Daoy (cell line): ENCODE measurements at regions not wholly inside any gene's neighbourhood (a gene's known extent, or its start where the extent isn't known, plus 50 kb on each side); places are given as distances from the start of the nearest gene placed in this dataset.

ENCODE experiments used
- DNase-seq: peaks from one replicate; pipeline ENCODE4 v3.0.0-alpha.2; 2015; ENCODE audit warnings: low read depth

GRCh38 chr9:26567976-26568375, 324.6 kb downstream of the CAAP1 start:
- DNase-seq, result no peak

- no peak for DNase-seq
Measured at GRCh38 chr9:26566141-26566540, 326.5 kb downstream of the CAAP1 start.

GRCh38 chr9:26565118-26565517, 327.5 kb downstream of the CAAP1 start:
- DNase-seq, result no peak

DNA sequence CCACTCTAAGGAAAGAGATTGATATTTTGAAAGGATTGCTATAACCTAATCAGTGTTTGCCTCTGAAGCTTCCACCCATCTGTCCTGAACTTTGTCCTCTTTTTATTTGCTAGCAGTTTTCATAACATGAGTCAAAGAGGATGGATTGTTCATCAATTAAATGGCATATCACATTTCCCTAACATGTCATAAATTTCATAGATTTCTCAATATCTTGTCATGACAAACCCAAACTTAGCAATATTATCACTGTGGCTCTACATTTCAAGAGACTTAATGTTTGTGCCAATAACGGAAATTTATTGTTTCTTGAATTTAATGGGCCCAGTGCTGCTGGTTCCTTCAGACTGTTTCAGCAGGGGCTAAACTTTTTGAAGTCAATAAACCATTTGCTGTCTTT, 330.3 kb downstream of the CAAP1 start:
- DNase-seq, result no peak

DNA sequence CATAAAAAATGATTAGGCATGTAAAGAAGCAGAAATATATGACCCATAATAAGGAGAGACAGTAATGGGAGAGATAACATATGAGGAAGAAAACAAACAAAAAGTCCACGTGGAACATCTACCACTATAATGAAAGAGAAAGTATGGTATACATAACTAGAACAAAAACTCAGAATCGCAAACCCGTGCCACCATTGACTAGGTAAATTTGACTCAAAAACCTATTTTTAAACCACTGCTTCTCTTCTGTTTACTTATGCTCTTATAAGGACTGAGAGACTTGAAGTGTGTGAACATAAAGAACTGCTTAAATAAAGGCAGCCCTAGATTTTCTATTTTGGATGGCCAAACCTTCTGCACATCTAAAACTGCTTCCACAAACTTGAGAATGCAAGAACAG, 330.7 kb downstream of the CAAP1 start:
- DNase-seq, result no peak

DNA sequence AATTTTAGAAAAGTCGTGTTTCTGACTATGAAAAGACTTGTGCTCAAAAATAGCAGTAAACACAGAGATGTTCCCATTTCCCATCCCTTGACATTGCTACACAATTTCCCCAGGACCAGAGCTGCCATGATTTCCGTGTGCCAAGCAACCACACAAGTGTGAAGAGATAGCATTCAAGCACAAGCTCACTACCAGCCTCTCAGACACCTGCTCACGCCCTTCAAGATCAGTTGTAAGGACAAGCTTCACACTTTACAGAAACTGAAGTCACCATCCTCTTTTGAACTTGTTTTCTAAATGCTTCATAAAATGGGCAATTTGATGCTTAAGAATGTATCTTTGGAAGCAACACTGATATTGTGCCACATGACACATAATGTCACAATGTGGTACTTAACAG, 333.1 kb downstream of the CAAP1 start:
- no peak for DNase-seq

- no peak for DNase-seq
Measured at GRCh38 chr9:26551971-26552370, 340.6 kb downstream of the CAAP1 start.

DNA sequence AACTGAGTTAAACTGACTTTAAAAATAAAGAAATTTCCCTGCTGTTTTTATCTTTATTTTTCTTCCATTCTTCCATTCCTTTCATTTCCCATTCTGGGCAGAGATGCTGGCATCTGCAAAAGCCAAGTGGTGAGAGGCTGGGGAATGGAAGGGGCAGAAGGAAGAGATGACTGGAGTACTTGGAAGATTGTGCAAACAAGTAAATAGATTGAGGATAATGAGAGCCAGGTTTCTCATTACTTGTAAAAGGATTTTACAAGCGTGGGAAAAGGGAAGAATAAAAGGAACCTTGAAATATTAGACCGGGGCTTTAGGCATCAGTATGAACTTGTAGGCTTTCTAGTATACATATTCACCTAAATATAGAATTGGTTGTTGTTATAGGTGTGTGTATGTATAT, 341.2 kb downstream of the CAAP1 start:
- DNase-seq, result no peak

GRCh38 chr9:26548781-26549290, 343.8 kb downstream of the CAAP1 start:
- DNase-seq, result no peak

- no peak for DNase-seq
Measured at GRCh38 chr9:26539867-26540493, 352.6 kb downstream of the CAAP1 start.

DNA sequence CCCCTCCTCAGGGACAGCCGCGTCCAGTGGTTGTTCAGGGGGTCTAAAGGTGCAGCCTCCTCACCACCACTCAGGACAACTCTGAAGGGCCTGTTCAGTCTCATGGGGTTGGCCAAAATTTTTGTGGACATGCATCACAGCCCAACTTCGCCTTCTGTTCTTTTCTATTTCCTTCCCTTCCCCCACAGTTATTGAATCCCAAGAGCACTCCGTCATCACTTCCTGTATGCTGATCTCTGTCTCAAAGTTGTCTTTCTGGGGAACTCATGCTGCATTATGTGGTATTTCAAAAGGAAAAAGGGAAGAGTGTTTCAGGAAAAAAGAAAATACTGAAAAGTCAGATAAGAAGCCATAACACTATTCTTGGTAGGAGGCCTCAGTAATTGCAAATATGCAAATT, 355.4 kb downstream of the CAAP1 start:
- DNase-seq, result no peak

DNA sequence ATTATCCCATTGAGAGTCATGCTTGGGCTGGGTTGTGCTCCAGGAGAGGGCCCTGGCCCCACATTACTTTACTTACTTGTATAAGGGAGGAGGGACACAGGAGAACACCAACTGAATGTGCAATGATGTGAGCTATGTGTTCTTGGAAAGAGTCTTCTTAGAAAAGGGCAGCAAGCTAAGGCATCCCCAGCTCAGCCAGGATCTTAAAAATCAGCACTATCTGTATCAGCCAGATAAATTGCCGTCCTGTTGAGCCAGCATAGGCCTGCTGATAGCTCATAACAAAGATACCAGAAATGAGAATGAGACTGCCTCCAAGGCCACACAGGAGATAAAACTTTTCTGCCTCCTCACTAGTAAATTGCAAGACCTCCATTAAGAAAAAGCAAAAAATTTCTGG, 357.5 kb downstream of the CAAP1 start:
- no peak for DNase-seq

- DNase-seq, result no peak
Measured at GRCh38 chr9:26530841-26531240, 361.8 kb downstream of the CAAP1 start.

GRCh38 chr9:26527931-26528330, 364.7 kb downstream of the CAAP1 start:
- DNase-seq, result no peak

DNA sequence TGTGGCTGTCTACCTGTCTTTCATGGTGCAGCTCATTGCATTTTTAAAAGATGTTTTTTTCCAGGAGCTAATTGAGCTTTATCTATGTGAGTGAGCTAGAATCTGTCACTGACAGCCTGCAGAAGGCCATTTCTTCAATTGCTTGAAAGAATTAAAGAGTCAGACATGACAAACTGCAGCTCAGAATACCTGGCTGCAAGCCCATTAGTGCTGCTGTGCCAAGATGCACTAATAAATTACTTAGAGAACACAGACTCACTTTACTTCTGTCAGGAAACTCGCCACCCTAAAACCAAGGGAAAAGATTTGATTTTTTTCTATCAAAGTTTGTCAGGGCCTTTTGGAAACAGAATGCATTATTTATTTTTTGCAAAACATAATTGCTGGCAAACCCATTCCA, 368.3 kb downstream of the CAAP1 start:
- DNase-seq, result no peak

GRCh38 chr9:26523577-26523976, 369.0 kb downstream of the CAAP1 start:
- no peak for DNase-seq

DNA sequence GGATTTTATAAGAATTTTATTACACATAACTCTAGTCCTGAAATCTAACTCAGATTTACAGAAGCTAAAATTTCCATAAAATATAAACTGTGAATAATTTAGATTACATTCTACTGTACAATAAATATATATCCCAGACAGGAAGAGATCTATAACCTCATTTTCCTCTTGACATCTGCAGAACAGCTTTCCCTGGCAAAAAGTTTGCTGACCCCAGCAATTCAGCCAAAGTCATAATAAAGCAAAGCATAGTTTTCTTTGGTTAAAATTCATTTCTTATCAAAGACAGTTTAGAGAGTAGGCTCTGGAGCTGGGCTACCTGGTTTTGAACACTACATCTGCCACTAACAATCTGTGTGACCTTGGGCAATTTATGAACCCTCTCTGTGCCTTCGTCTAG, 372.5 kb downstream of the CAAP1 start:
- DNase-seq, result no peak

DNA sequence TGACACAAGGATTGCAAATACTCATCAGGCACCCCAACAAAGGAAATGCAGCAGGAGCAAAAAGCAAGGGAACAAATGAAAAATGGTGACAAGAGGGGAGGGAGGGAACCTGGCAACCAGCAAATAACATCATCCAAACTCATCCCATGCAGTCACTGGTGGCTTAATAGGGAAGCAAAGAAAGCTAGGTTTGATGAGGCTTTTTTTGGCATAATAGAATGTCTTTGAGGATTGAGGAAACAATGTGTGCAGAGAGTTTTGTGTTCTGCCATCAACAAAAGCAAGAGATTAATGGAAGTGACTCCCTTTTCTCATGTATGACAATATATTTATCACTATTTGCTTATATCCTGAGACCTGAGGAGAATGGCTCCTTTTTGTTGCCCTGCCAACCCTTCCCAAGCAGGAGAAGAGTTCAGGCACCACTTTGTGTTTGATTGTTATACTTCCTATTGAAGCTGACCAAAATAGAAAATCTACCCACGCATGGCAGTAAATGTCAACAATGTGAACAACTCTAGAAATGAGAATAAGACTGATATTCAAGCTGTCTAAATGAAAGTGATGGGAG, 375.7 kb downstream of the CAAP1 start:
- DNase-seq, result no peak

GRCh38 chr9:26513730-26514129, 378.9 kb downstream of the CAAP1 start:
- DNase-seq, result no peak

- no peak for DNase-seq
Measured at GRCh38 chr9:26510137-26510536, 382.5 kb downstream of the CAAP1 start.

DNA sequence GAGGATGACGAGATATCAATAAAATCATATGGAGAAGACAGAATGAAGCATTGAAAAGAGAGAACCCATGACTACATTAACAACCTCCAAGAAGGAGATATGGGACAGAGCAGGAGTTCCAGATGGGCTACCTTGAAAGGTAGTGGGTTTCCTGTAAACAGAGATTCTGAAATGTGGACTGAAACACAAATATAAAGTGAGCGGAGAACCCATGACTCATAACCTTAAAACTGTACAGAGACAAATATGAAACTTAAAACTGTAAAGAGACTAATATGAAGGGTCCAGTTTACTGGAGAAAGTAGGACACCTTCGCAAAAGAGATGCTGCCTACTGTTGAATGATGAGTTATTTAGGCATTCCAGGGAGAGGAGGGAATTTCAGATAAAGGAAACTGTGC, 383.7 kb downstream of the CAAP1 start:
- DNase-seq, result no peak

DNA sequence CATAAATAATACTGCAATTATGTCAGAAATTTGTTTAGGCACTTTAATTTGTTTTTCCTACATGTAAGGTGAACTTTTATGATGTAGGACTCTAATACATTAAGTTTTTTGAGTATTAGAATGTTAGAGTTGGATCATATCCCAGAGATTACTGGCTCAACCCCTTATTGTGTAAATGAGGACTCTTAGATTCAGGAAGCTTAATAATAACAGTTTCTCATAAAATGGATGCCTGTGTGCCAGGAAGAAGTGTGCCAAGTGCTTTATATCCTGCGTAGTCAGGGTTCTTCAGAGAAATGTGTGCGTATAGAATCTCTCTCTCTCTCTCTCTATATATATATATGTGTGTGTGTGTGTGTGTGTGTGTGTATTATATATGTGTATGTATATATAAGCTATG, 388.5 kb downstream of the CAAP1 start:
- no peak for DNase-seq

DNA sequence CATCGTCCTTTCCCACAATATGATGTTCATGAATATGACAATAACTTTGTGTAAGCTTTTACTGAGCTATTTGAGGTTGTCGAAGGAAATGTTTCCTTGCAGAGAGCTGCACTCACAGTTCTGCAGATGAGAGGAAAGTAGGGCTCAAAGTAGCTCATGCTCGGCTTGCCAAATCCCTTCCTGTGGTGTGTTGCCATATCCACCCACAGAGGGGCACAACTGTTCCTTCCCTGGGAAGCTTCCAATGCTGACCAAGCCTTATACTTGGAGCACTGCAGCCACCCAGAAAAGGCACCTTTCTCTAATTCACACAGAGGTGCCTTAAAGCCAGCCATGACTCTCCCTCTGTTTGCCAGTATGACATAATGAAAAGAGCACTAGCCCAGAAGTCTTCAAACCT, 390.3 kb downstream of the CAAP1 start:
- DNase-seq, result no peak

DNA sequence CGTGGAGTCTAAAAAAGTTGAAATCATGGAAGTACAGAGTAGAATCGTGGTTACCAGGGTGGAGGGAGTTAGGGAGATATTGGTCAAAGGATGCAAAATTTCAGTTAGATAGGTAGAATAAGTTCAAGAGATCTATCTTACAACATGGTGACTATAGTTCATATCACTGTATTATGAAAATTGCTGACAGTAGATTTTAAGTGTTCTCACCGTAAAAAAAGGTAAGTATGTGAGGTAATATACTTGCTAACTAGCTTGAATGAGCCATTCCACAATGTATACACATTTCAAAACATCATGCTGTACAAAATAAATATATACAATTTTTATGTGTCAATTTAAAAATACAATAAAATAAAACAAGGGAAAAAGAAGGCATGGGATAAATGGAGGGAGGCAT, 392.1 kb downstream of the CAAP1 start:
- DNase-seq, result no peak
